DND-41 (cell line): ENCODE measurements at regions not wholly inside any gene's neighbourhood (a gene's known extent, or its start where the extent isn't known, plus 50 kb on each side); places are given as distances from the start of the nearest gene placed in this dataset.

Experiments used
- ATAC-seq: fragments of 200-7000 bp; cut with Tn5 transposase; 3 replicates; pipeline ENCODE4 v1.9.1; 2021; ENCODE audit warnings: low read depth; ENCODE audit not compliant: insufficient read depth
- DNase-seq: peaks from one replicate; pipeline ENCODE4 v3.0.0-alpha.2; 2020
- H2AFZ ChIP-seq: 2 replicates; pipeline ENCODE4 v1.6.0; 2012; ENCODE audit warnings: low read depth, low read length
- H3K27ac ChIP-seq: 2 replicates; pipeline ENCODE4 v1.5.1; 2012; ENCODE audit warnings: low read length, inconsistent platforms
- H3K27me3 ChIP-seq: fragments of 200-600 bp; sonication (generic); 2 replicates; pipeline ENCODE4 v1.6.0; 2012; ENCODE audit warnings: low read length, mild to moderate bottlenecking, inconsistent platforms; ENCODE audit not compliant: insufficient read depth, poor library complexity
- H3K36me3 ChIP-seq: 2 replicates; pipeline ENCODE4 v1.5.1; 2012; ENCODE audit warnings: low read length, inconsistent platforms; ENCODE audit not compliant: insufficient read depth
- H3K4me1 ChIP-seq: 2 replicates; pipeline ENCODE4 v1.5.1; 2012; ENCODE audit warnings: mild to moderate bottlenecking, low read length; ENCODE audit not compliant: insufficient read depth
- H3K4me2 ChIP-seq: 2 replicates; pipeline ENCODE4 v1.6.0; 2012; ENCODE audit warnings: mild to moderate bottlenecking, moderate library complexity, low read length, inconsistent platforms; ENCODE audit not compliant: insufficient read depth
- H3K4me3 ChIP-seq, 2 experiments: fragments of 200-600 bp in 1 of 2; shearing (Covaris generic) in 1 of 2; 2 replicates each; pipeline ENCODE4 v1.5.1; 2012 to 2016; ENCODE audit warnings: inconsistent platforms in 2 of 2, low read length in 2 of 2, mild to moderate bottlenecking in 2 of 2, low read depth in 1 of 2, moderate library complexity in 1 of 2
- H3K79me2 ChIP-seq: 2 replicates; pipeline ENCODE4 v1.6.0; 2012; ENCODE audit warnings: low read length, inconsistent platforms; ENCODE audit not compliant: insufficient read depth
- H3K9ac ChIP-seq: 2 replicates; pipeline ENCODE4 v1.6.0; 2012; ENCODE audit warnings: low read depth, mild to moderate bottlenecking, inconsistent platforms, low read length, moderate library complexity
- H3K9me3 ChIP-seq: 2 replicates; pipeline ENCODE4 v1.5.1; 2012; ENCODE audit warnings: low read length, moderate library complexity, mild to moderate bottlenecking, inconsistent platforms; ENCODE audit not compliant: insufficient read depth, severe bottlenecking
- H4K20me1 ChIP-seq: 2 replicates; pipeline ENCODE4 v1.6.0; 2012; ENCODE audit warnings: low read length; ENCODE audit not compliant: insufficient read depth
- CTCF ChIP-seq: IDR thresholded peaks from 2 replicates; pipeline ENCODE4 v1.5.1; 2012; ENCODE audit warnings: borderline replicate concordance, low read length, moderate library complexity, mild to moderate bottlenecking; ENCODE audit not compliant: poor library complexity, severe bottlenecking; ENCODE audit errors: extremely low read depth
- EZH2 ChIP-seq: IDR thresholded peaks from 3 replicates; pipeline ENCODE4 v1.6.1; 2012; ENCODE audit warnings: borderline replicate concordance, low read depth, mild to moderate bottlenecking, moderate library complexity, low read length, inconsistent platforms; ENCODE audit not compliant: severe bottlenecking

- Histone ChIP-seq H3K36me3 (no peaks in the 10 kb centered on the region), H3K79me2 (no peaks in the 10 kb centered on the region), H4K20me1 (no peaks in the 10 kb centered on the region), H3K4me3 (no peak overlapping the region), H3K4me2 (no peak overlapping the region), H3K9me3 (no peaks in the 10 kb centered on the region), H3K9ac (no peak overlapping the region), H3K4me1 (no peaks in the 10 kb centered on the region), H3K27me3 (no peaks in the 10 kb centered on the region), H3K27ac (no peak overlapping the region), H2AFZ (no peak overlapping the region)
- DNase-seq (no peak), ATAC-seq (no peak)
- no peak for TF ChIP-seq CTCF
- TF ChIP-seq EZH2: no peak
Measured at GRCh38 chr1:224520808-224521207, 86.2 kb upstream of the WDR26 start.

- Histone ChIP-seq H3K9ac (no peak overlapping the region), H3K79me2 (no peaks in the 10 kb centered on the region), H3K36me3 (no peaks in the 10 kb centered on the region), H3K4me2 (no peak overlapping the region), H3K27ac (no peak overlapping the region), H3K4me1 (no peaks in the 10 kb centered on the region), H3K27me3 (no peaks in the 10 kb centered on the region), H4K20me1 (no peaks in the 10 kb centered on the region), H3K4me3 (no peak overlapping the region), H3K9me3 (no peaks in the 10 kb centered on the region), H2AFZ (no peak overlapping the region)
- ATAC-seq (peak; percentile 49; the same call in 1 of the 3 replicates), DNase-seq (no peak)
- TF ChIP-seq EZH2: no peak
- TF ChIP-seq CTCF: peak; percentile 21
Measured at GRCh38 chr1:224521904-224522734, 87.5 kb upstream of the WDR26 start.

- no peaks in the 10 kb centered on the region for H3K27me3 ChIP-seq
- no peak overlapping the region for H3K4me3 ChIP-seq
- ATAC-seq (no peak), DNase-seq (no peak)
- H2AFZ ChIP-seq: no peak overlapping the region
- no peaks in the 10 kb centered on the region for H4K20me1 ChIP-seq
- H3K9me3 ChIP-seq: no peaks in the 10 kb centered on the region
- no peak overlapping the region for H3K27ac ChIP-seq
- no peaks in the 10 kb centered on the region for H3K4me1 ChIP-seq
- H3K36me3 ChIP-seq: no peaks in the 10 kb centered on the region
- H3K79me2 ChIP-seq: no peaks in the 10 kb centered on the region
- H3K4me2 ChIP-seq: no peak overlapping the region
- TF ChIP-seq EZH2: no peak
- no peak for TF ChIP-seq CTCF
- H3K9ac ChIP-seq: no peak overlapping the region
Measured at GRCh38 chr1:224523676-224524075, 89.1 kb upstream of the WDR26 start.
